H1 (cell line): ENCODE measurements at regions not wholly inside any gene's neighbourhood (a gene's known extent, or its start where the extent isn't known, plus 50 kb on each side); places are given as distances from the start of the nearest gene placed in this dataset.

Experiments used
- CTCF ChIA-PET: fragments of 300-600 bp; sonication (Branson Sonifier 250); formaldehyde crosslinking; loops from one replicate; lab custom pipeline; 2021; ENCODE audit not compliant: partially characterized antibody; lab: Charles Lee
- POLR2A ChIA-PET: fragments of 300-600 bp; sonication (Branson Sonifier 250); formaldehyde crosslinking; loops from one replicate; lab custom pipeline; 2021; ENCODE audit warnings: inconsistent platforms; ENCODE audit not compliant: partially characterized antibody; lab: Charles Lee
- DNase-seq, 2 experiments: peaks; one replicate each; pipeline versions ENCODE4 v3.0.0 to v3.0.0-alpha.2; 2010 to 2022; ENCODE audit warnings: low spot score in 2 of 2, low read depth in 1 of 2, mixed read lengths in 1 of 2
- FAIRE-seq: peaks from 2 replicates; lab custom pipeline; 2011; peaks lifted over from hg19 to GRCh38; lab: Jason Lieb, UNC
- H2AFZ ChIP-seq: 2 replicates; pipeline ENCODE4 v1.8.1; 2012; ENCODE audit warnings: low read length, inconsistent platforms
- H2AK5ac ChIP-seq: 2 replicates; pipeline ENCODE4 v1.6.1; 2013; ENCODE audit warnings: low read depth, low read length
- H2BK120ac ChIP-seq: replicated peaks from 2 replicates; pipeline ENCODE3; 2013; ENCODE audit warnings: low read depth, low read length, inconsistent platforms
- H2BK12ac ChIP-seq: 2 replicates; pipeline ENCODE4 v1.6.1; 2013; ENCODE audit warnings: low read depth, low read length
- H2BK15ac ChIP-seq: 2 replicates; pipeline ENCODE4 v1.6.1; 2013; ENCODE audit warnings: low read length
- H2BK20ac ChIP-seq: 2 replicates; pipeline ENCODE4 v1.6.1; 2013; ENCODE audit warnings: low read length
- H2BK5ac ChIP-seq: 2 replicates; pipeline ENCODE4 v1.6.1; 2013; ENCODE audit warnings: low read depth, low read length
- H3K14ac ChIP-seq: 2 replicates; pipeline ENCODE4 v1.6.1; 2013; ENCODE audit warnings: inconsistent platforms; ENCODE audit not compliant: insufficient read length
- H3K18ac ChIP-seq: 2 replicates; pipeline ENCODE4 v1.6.1; 2013; ENCODE audit warnings: low read length; ENCODE audit errors: extremely low read depth
- H3K23ac ChIP-seq: 2 replicates; pipeline ENCODE4 v1.6.1; 2013; ENCODE audit warnings: inconsistent platforms; ENCODE audit not compliant: insufficient read length
- H3K23me2 ChIP-seq: 2 replicates; pipeline ENCODE4 v1.6.1; 2013; ENCODE audit warnings: low read depth, low read length
- H3K27ac ChIP-seq: 2 replicates; pipeline ENCODE4 v1.6.1; 2011; ENCODE audit warnings: low read depth, low read length, inconsistent platforms
- H3K27me3 ChIP-seq, 4 experiments: replicated peaks in 1 of 4; 1 replicate in 1 of 4; 2 replicates in 3 of 4; pipeline versions ENCODE4 v1.6.1 to v1.8.1; 2011 to 2013; ENCODE audit warnings: low read length in 3 of 4, mild to moderate bottlenecking in 3 of 4, inconsistent platforms in 2 of 4, mixed read lengths in 2 of 4, moderate library complexity in 1 of 4; ENCODE audit not compliant: control insufficient read depth in 3 of 4, insufficient read depth in 3 of 4; ENCODE audit errors: extremely low read depth in 1 of 4
- H3K36me3 ChIP-seq, 4 experiments: 2 replicates each; pipeline versions ENCODE4 v1.6.1 to v1.8.1; 2011 to 2013; ENCODE audit warnings: mild to moderate bottlenecking in 4 of 4, low read length in 3 of 4, moderate library complexity in 2 of 4, control low read depth in 1 of 4, inconsistent platforms in 1 of 4; ENCODE audit not compliant: insufficient read depth in 4 of 4, control insufficient read depth in 2 of 4
- H3K4ac ChIP-seq: replicated peaks from 2 replicates; pipeline ENCODE3; 2013; ENCODE audit warnings: low read length, low read depth, mixed read lengths, inconsistent platforms; ENCODE audit not compliant: insufficient read length
- H3K4me1 ChIP-seq, 4 experiments: replicated peaks in 1 of 4; 1 replicate in 1 of 4; 2 replicates in 3 of 4; pipeline versions ENCODE4 v1.6.1 to v1.8.1; 2011 to 2013; ENCODE audit warnings: low read length in 3 of 4, inconsistent platforms in 2 of 4, mixed read lengths in 1 of 4; ENCODE audit not compliant: insufficient read depth in 4 of 4, control insufficient read depth in 3 of 4
- H3K4me2 ChIP-seq, 2 experiments: 2 replicates each; pipeline versions ENCODE4 v1.6.1 to v1.8.1; 2011 to 2013; ENCODE audit warnings: low read depth in 2 of 2, low read length in 2 of 2, control low read depth in 1 of 2, inconsistent platforms in 1 of 2, mild to moderate bottlenecking in 1 of 2; ENCODE audit not compliant: insufficient read depth in 1 of 2
- H3K4me3 ChIP-seq, 4 experiments: fragments of 200-600, 300-600 bp in 1 of 4; sonication (generic), shearing (Covaris generic), sonication (Bioruptor Twin) in 1 of 4; 2 replicates each; pipeline versions ENCODE4 v1.5.1 to v1.8.1; 2011 to 2016; ENCODE audit warnings: low read length in 4 of 4, low read depth in 3 of 4, control low read depth in 2 of 4, inconsistent platforms in 2 of 4, mild to moderate bottlenecking in 2 of 4, mixed read lengths in 1 of 4, moderate library complexity in 1 of 4; ENCODE audit not compliant: insufficient read depth in 2 of 4; ENCODE audit errors: extremely low read depth in 1 of 4
- H3K56ac ChIP-seq: replicated peaks from 2 replicates; pipeline ENCODE3; 2013; ENCODE audit warnings: low read depth, mild to moderate bottlenecking, mixed read lengths, low read length, inconsistent platforms; ENCODE audit not compliant: insufficient read length
- H3K79me1 ChIP-seq: 2 replicates; pipeline ENCODE4 v1.6.1; 2013; ENCODE audit warnings: low read depth, low read length, control low read depth
- H3K79me2 ChIP-seq, 2 experiments: 2 replicates each; pipeline versions ENCODE4 v1.6.1 to v1.8.1; 2012 to 2013; ENCODE audit warnings: low read length in 2 of 2, mild to moderate bottlenecking in 2 of 2, inconsistent platforms in 1 of 2; ENCODE audit not compliant: insufficient read depth in 2 of 2, control insufficient read depth in 1 of 2
- H3K9ac ChIP-seq, 4 experiments: replicated peaks in 1 of 4; 1 replicate in 1 of 4; 2 replicates in 3 of 4; pipeline versions ENCODE4 v1.6.1 to v1.8.1; 2011 to 2013; ENCODE audit warnings: low read depth in 3 of 4, low read length in 3 of 4, control low read depth in 2 of 4, mild to moderate bottlenecking in 2 of 4, moderate library complexity in 2 of 4, inconsistent platforms in 1 of 4; ENCODE audit errors: extremely low read depth in 1 of 4
- H3K9me3 ChIP-seq, 2 experiments: 2 replicates each; pipeline versions ENCODE4 v1.6.1 to v1.8.1; 2012 to 2013; ENCODE audit warnings: mild to moderate bottlenecking in 2 of 2, moderate library complexity in 2 of 2, control low read depth in 1 of 2, inconsistent platforms in 1 of 2, low read depth in 1 of 2, low read length in 1 of 2, mixed read lengths in 1 of 2; ENCODE audit not compliant: insufficient read depth in 2 of 2
- H4K20me1 ChIP-seq, 2 experiments: replicated peaks in 1 of 2; 2 replicates each; pipeline versions ENCODE3 to v1.8.1; 2011 to 2013; ENCODE audit warnings: inconsistent platforms in 2 of 2, low read length in 2 of 2, mild to moderate bottlenecking in 1 of 2; ENCODE audit not compliant: insufficient read depth in 2 of 2, control insufficient read depth in 1 of 2
- H4K5ac ChIP-seq: 2 replicates; pipeline ENCODE4 v1.6.1; 2013; ENCODE audit warnings: low read length, low read depth, mixed read lengths, inconsistent platforms; ENCODE audit not compliant: insufficient read length
- H4K8ac ChIP-seq: 2 replicates; pipeline ENCODE4 v1.8.0; 2013; ENCODE audit warnings: mild to moderate bottlenecking, moderate library complexity, low read length, inconsistent platforms; ENCODE audit not compliant: insufficient read depth; ENCODE audit errors: extremely low read depth
- H4K91ac ChIP-seq: replicated peaks from 2 replicates; pipeline ENCODE3; 2013; ENCODE audit warnings: low read length, mixed read lengths, inconsistent platforms; ENCODE audit not compliant: insufficient read length
- POLR2A ChIP-seq, 2 experiments: IDR thresholded peaks; 1 replicate in 1 of 2; 2 replicates in 1 of 2; pipeline ENCODE4 v1.6.1; 2011; ENCODE audit warnings: low read depth in 2 of 2, low read length in 2 of 2, mild to moderate bottlenecking in 2 of 2; ENCODE audit errors: control extremely low read depth in 1 of 2
- SIX5 ChIP-seq: IDR thresholded peaks from 2 replicates; pipeline ENCODE4 v1.6.1; 2011; ENCODE audit warnings: mild to moderate bottlenecking, low read depth, low read length
- TAF1 ChIP-seq: IDR thresholded peaks from 2 replicates; pipeline ENCODE4 v1.6.1; 2011; ENCODE audit warnings: mild to moderate bottlenecking, low read depth, low read length
- WGBS, 2 experiments: shearing (Covaris generic) in 1 of 2; methylation state at CpG; one replicate each; pipeline versions ENCODE4 v1.1.6 to v1.1.7; 2013 to 2015; ENCODE audit warnings: low lambda C conversion rate in 2 of 2, mixed read lengths in 2 of 2, inconsistent platforms in 1 of 2, low coverage in 1 of 2, missing lambda C conversion rate in 1 of 2; ENCODE audit not compliant: insufficient replicate concordance in 2 of 2, insufficient coverage in 1 of 2, insufficient read length in 1 of 2; ENCODE audit errors: extremely low coverage in 1 of 2, missing lambda C conversion rate in 1 of 2; 5-methylcytosine and 5-hydroxymethylcytosine counted together

- Histone ChIP-seq H4K91ac (no peak overlapping the region), H2BK5ac (no peak overlapping the region), H3K4ac (no peak overlapping the region), H3K27me3 (no peaks in the 10 kb centered on the region)
- TF ChIP-seq POLR2A (IDR thresholded peaks at IDR 0.05; ENCODE audit: control extremely low read depth in 1 of 2, low read depth in 2 of 2, low read length in 2 of 2) (no peak), SIX5 (no peak), TAF1 (no peak)
- TF ChIP-seq, all 59 proteins: peak for 0
- Histone ChIP-seq H3K18ac (no peak overlapping the region), H3K23me2 (no peaks in the 10 kb centered on the region), H2BK120ac (no peak overlapping the region), H3K36me3 (no peaks in the 10 kb centered on the region), H3K9me3 (peaks cover 46 to 47% of the 10 kb centered on the region in 2 experiments), H3K79me1 (no peaks in the 10 kb centered on the region), H2AK5ac (no peak overlapping the region), H2BK12ac (no peak overlapping the region), H3K9ac (no peak overlapping the region), H4K20me1 (no peaks in the 10 kb centered on the region), H3K79me2 (no peaks in the 10 kb centered on the region), H3K4me1 (no peaks in the 10 kb centered on the region), H3K23ac (no peak overlapping the region), H3K56ac (no peak overlapping the region), H4K8ac (no peak overlapping the region), H2AFZ (no peak overlapping the region), H2BK15ac (no peak overlapping the region), H2BK20ac (no peak overlapping the region), H3K4me3 (no peak overlapping the region), H3K4me2 (no peak overlapping the region), H3K27ac (no peak overlapping the region), H4K5ac (no peak overlapping the region), H3K14ac (no peak overlapping the region)
- DNase-seq (no peak), FAIRE-seq (no peak)
- CTCF ChIA-PET = interaction anchor here (0.6 kb wide), 1 partner anchor 155 kb away, joined by 3 read pairs; no protein-coding TSS in a partner anchor
- 65% methylated on average over 3 of the region's 3 CpGs; no CpG with 5 or more reads in 1 of the 2 experiments for WGBS, 2 experiments
- POLR2A ChIA-PET = no interaction called here
Measured at GRCh38 chr18:71443706-71444480, 1100.2 kb downstream of the CBLN2 start.
